GM19025 (cell line): ENCODE measurements at regions not wholly inside any gene's neighbourhood (a gene's known extent, or its start where the extent isn't known, plus 50 kb on each side); places are given as distances from the start of the nearest gene placed in this dataset.
A peak's percentile ranks its signal among the peaks of the same experiment; 100 is the strongest.

ENCODE experiments used
- ATAC-seq: cut with Tn5 transposase; IDR thresholded peaks from one replicate; pipeline ENCODE4 v1.9.1; 2021; ENCODE audit warnings: mild to moderate bottlenecking, low read depth, moderate library complexity; ENCODE audit not compliant: unreplicated experiment

- ATAC-seq: no peak
Measured at GRCh38 chr14:39956372-39956771, 524.1 kb upstream of the FBXO33 start.

- ATAC-seq: no peak
Measured at GRCh38 chr14:39948235-39948634, 516.0 kb upstream of the FBXO33 start.

- no peak for ATAC-seq
Measured at GRCh38 chr14:39946807-39947206, 514.6 kb upstream of the FBXO33 start.

- no peak for ATAC-seq
Measured at GRCh38 chr14:39939023-39939422, 506.8 kb upstream of the FBXO33 start.

- ATAC-seq: peak; percentile 90
Measured at GRCh38 chr14:39912192-39913100, 480.2 kb upstream of the FBXO33 start.

GRCh38 chr14:39897657-39898056, 465.4 kb upstream of the FBXO33 start:
- ATAC-seq: no peak

GRCh38 chr14:39890026-39890425, 457.8 kb upstream of the FBXO33 start:
- no peak for ATAC-seq

- ATAC-seq: no peak
Measured at GRCh38 chr14:39884091-39884490, 451.9 kb upstream of the FBXO33 start.

- no peak for ATAC-seq
Measured at GRCh38 chr14:39880965-39881364, 448.7 kb upstream of the FBXO33 start.

GRCh38 chr14:39880106-39880695, 448.0 kb upstream of the FBXO33 start:
- ATAC-seq: no peak

GRCh38 chr14:39877577-39878190, 445.5 kb upstream of the FBXO33 start:
- ATAC-seq: no peak

- ATAC-seq: no peak
Measured at GRCh38 chr14:39876916-39877315, 444.7 kb upstream of the FBXO33 start.

GRCh38 chr14:39875028-39875427, 442.8 kb upstream of the FBXO33 start:
- peak; percentile 38 for ATAC-seq

GRCh38 chr14:39873791-39874190, 441.6 kb upstream of the FBXO33 start:
- ATAC-seq: no peak

- ATAC-seq: no peak
Measured at GRCh38 chr14:39868949-39869348, 436.7 kb upstream of the FBXO33 start.

- ATAC-seq: no peak
Measured at GRCh38 chr14:39868251-39868650, 436.0 kb upstream of the FBXO33 start.

GRCh38 chr14:39863441-39863840, 431.2 kb upstream of the FBXO33 start:
- no peak for ATAC-seq

GRCh38 chr14:39861696-39862095, 429.5 kb upstream of the FBXO33 start:
- no peak for ATAC-seq

GRCh38 chr14:39861229-39861600, 429.0 kb upstream of the FBXO33 start:
- no peak for ATAC-seq

- ATAC-seq: no peak
Measured at GRCh38 chr14:39860596-39861228, 428.5 kb upstream of the FBXO33 start.

- no peak for ATAC-seq
Measured at GRCh38 chr14:39859314-39859713, 427.1 kb upstream of the FBXO33 start.
